Mesendoderm (in vitro differentiated cells): ENCODE measurements at regions not wholly inside any gene's neighbourhood (a gene's known extent, or its start where the extent isn't known, plus 50 kb on each side); places are given as distances from the start of the nearest gene placed in this dataset.

Experiments
- DNase-seq: peaks from one replicate; pipeline ENCODE4 v3.0.0; 2013
- H2AK5ac ChIP-seq: 2 replicates; pipeline ENCODE4 v1.6.1; 2013; ENCODE audit warnings: low read length, inconsistent platforms
- H2BK120ac ChIP-seq: 2 replicates; pipeline ENCODE4 v1.6.1; 2013; ENCODE audit warnings: low read depth, mild to moderate bottlenecking, low read length, moderate library complexity, mixed read lengths
- H2BK15ac ChIP-seq: replicated peaks from 2 replicates; pipeline ENCODE4 v1.6.1; 2013; ENCODE audit warnings: low read depth, mild to moderate bottlenecking, moderate library complexity
- H2BK5ac ChIP-seq: 2 replicates; pipeline ENCODE4 v1.6.1; 2013; ENCODE audit warnings: low read length, inconsistent platforms
- H3K18ac ChIP-seq: 2 replicates; pipeline ENCODE4 v1.6.1; 2013; ENCODE audit warnings: mild to moderate bottlenecking, low read length, mixed read lengths
- H3K23ac ChIP-seq: one replicate; pipeline ENCODE4 v1.6.1; 2013; ENCODE audit warnings: low read length
- H3K27ac ChIP-seq: 2 replicates; pipeline ENCODE4 v1.5.1; 2013; ENCODE audit warnings: low read depth, mild to moderate bottlenecking, inconsistent platforms, low read length, moderate library complexity
- H3K27me3 ChIP-seq: 2 replicates; pipeline ENCODE4 v1.6.1; 2013; ENCODE audit warnings: low read length, control low read depth, mild to moderate bottlenecking, inconsistent platforms; ENCODE audit not compliant: insufficient read depth, poor library complexity
- H3K36me3 ChIP-seq: 2 replicates; pipeline ENCODE4 v1.6.1; 2013; ENCODE audit warnings: low read length, inconsistent platforms; ENCODE audit not compliant: control insufficient read depth, insufficient read depth
- H3K4ac ChIP-seq: one replicate; pipeline ENCODE4 v1.6.1; 2013; ENCODE audit warnings: low read depth, mild to moderate bottlenecking, low read length, moderate library complexity
- H3K4me1 ChIP-seq: 2 replicates; pipeline ENCODE4 v1.6.1; 2013; ENCODE audit warnings: low read depth, low read length, inconsistent platforms; ENCODE audit not compliant: control insufficient read depth
- H3K4me2 ChIP-seq: 2 replicates; pipeline ENCODE4 v1.6.1; 2013; ENCODE audit warnings: low read length
- H3K4me3 ChIP-seq: 2 replicates; pipeline ENCODE4 v1.5.1; 2013; ENCODE audit warnings: mild to moderate bottlenecking, low read length
- H3K56ac ChIP-seq: one replicate; pipeline ENCODE4 v1.6.1; 2013; ENCODE audit warnings: low read length
- H3K79me1 ChIP-seq: 2 replicates; pipeline ENCODE4 v1.6.1; 2013; ENCODE audit warnings: low read length, inconsistent platforms
- H3K79me2 ChIP-seq: 2 replicates; pipeline ENCODE4 v1.6.1; 2013; ENCODE audit warnings: mild to moderate bottlenecking, low read length; ENCODE audit not compliant: control insufficient read depth, insufficient read depth
- H3K9ac ChIP-seq: 2 replicates; pipeline ENCODE4 v1.6.1; 2013; ENCODE audit warnings: low read length, inconsistent platforms
- H4K5ac ChIP-seq: one replicate; pipeline ENCODE4 v1.6.1; 2013; ENCODE audit warnings: low read length
- H4K8ac ChIP-seq: one replicate; pipeline ENCODE4 v1.6.1; 2013; ENCODE audit warnings: low read depth, mild to moderate bottlenecking, control low read depth, low read length, moderate library complexity
- WGBS: extraction: QIAGEN DNeasy Blood & Tissue Kit; methylation state at CpG from one replicate; pipeline ENCODE4 v1.1.7; 2013; ENCODE audit warnings: low lambda C conversion rate, missing lambda C conversion rate; ENCODE audit not compliant: insufficient coverage; ENCODE audit errors: extremely low coverage; 5-methylcytosine and 5-hydroxymethylcytosine counted together

GRCh38 chr5:61630908-61631307, 298.9 kb downstream of the ZSWIM6 start:
- H4K5ac ChIP-seq, result no peak overlapping the region
- peaks cover 2% of the 10 kb centered on the region for H3K4me1 ChIP-seq
- no peak overlapping the region for H2BK15ac ChIP-seq
- H3K79me2 ChIP-seq, result no peaks in the 10 kb centered on the region
- DNase-seq, result no peak
- no peak overlapping the region for H4K8ac ChIP-seq
- no peak overlapping the region for H2BK5ac ChIP-seq
- H3K4me2 ChIP-seq, result no peak overlapping the region
- H3K36me3 ChIP-seq, result no peaks in the 10 kb centered on the region
- H3K4me3 ChIP-seq, result no peak overlapping the region
- no peak overlapping the region for H3K18ac ChIP-seq
- no peaks in the 10 kb centered on the region for H3K79me1 ChIP-seq
- H2BK120ac ChIP-seq, result no peak overlapping the region
- no peak overlapping the region for H3K9ac ChIP-seq
- no CpG with 5 or more reads among the region's 2 CpGs for WGBS
- H2AK5ac ChIP-seq, result no peak overlapping the region
- H3K27ac ChIP-seq, result no peak overlapping the region
- H3K56ac ChIP-seq, result no peak overlapping the region
- no peak overlapping the region for H3K23ac ChIP-seq
- no peak overlapping the region for H3K4ac ChIP-seq
- no peaks in the 10 kb centered on the region for H3K27me3 ChIP-seq

- peak; percentile 5 for DNase-seq
- H3K36me3 ChIP-seq, result no peaks in the 10 kb centered on the region
- no peak overlapping the region for H4K8ac ChIP-seq
- no peak overlapping the region for H3K4ac ChIP-seq
- no peak overlapping the region for H2AK5ac ChIP-seq
- no peak overlapping the region for H3K18ac ChIP-seq
- H4K5ac ChIP-seq, result no peak overlapping the region
- no CpG with 5 or more reads among the region's 11 CpGs for WGBS
- no peak overlapping the region for H3K4me2 ChIP-seq
- no peak overlapping the region for H3K27ac ChIP-seq
- H3K4me1 ChIP-seq, result peaks cover 2% of the 10 kb centered on the region
- no peak overlapping the region for H2BK120ac ChIP-seq
- H2BK5ac ChIP-seq, result no peak overlapping the region
- H3K23ac ChIP-seq, result no peak overlapping the region
- H3K9ac ChIP-seq, result no peak overlapping the region
- no peaks in the 10 kb centered on the region for H3K27me3 ChIP-seq
- H3K79me1 ChIP-seq, result no peaks in the 10 kb centered on the region
- H3K79me2 ChIP-seq, result no peaks in the 10 kb centered on the region
- H3K4me3 ChIP-seq, result no peak overlapping the region
- H2BK15ac ChIP-seq, result no peak overlapping the region
- peak overlapping the region; percentile 22 for H3K56ac ChIP-seq
These were observed 299.4 kb downstream of the ZSWIM6 start for GRCh38 chr5:61631438-61631941.

GRCh38 chr5:61632064-61632463, 300.0 kb downstream of the ZSWIM6 start:
- no peaks in the 10 kb centered on the region for H3K27me3 ChIP-seq
- H3K23ac ChIP-seq, result no peak overlapping the region
- H4K5ac ChIP-seq, result no peak overlapping the region
- no peak overlapping the region for H3K18ac ChIP-seq
- H3K4ac ChIP-seq, result no peak overlapping the region
- H3K79me2 ChIP-seq, result no peaks in the 10 kb centered on the region
- H2BK15ac ChIP-seq, result no peak overlapping the region
- no peak overlapping the region for H3K27ac ChIP-seq
- no peak overlapping the region for H2BK5ac ChIP-seq
- WGBS, result no CpG with 5 or more reads among the region's 2 CpGs
- no peak overlapping the region for H3K4me2 ChIP-seq
- no peak overlapping the region for H3K9ac ChIP-seq
- no peak overlapping the region for H3K4me3 ChIP-seq
- H4K8ac ChIP-seq, result no peak overlapping the region
- no peaks in the 10 kb centered on the region for H3K36me3 ChIP-seq
- H2AK5ac ChIP-seq, result no peak overlapping the region
- peak; percentile 22 for DNase-seq
- no peaks in the 10 kb centered on the region for H3K79me1 ChIP-seq
- H3K4me1 ChIP-seq, result peaks cover 2% of the 10 kb centered on the region
- no peak overlapping the region for H2BK120ac ChIP-seq
- peak overlapping the region; percentile 22 for H3K56ac ChIP-seq

GRCh38 chr5:61635271-61635670, 303.2 kb downstream of the ZSWIM6 start:
- Histone ChIP-seq H3K4me1 (peaks cover 2% of the 10 kb centered on the region), H3K56ac (no peak overlapping the region), H2BK5ac (no peak overlapping the region), H2BK120ac (no peak overlapping the region), H3K79me1 (no peaks in the 10 kb centered on the region), H4K8ac (no peak overlapping the region), H3K18ac (no peak overlapping the region), H3K79me2 (no peaks in the 10 kb centered on the region), H3K4ac (no peak overlapping the region), H3K4me3 (no peak overlapping the region), H3K27me3 (no peaks in the 10 kb centered on the region), H3K4me2 (no peak overlapping the region), H3K27ac (no peak overlapping the region), H3K9ac (no peak overlapping the region), H3K23ac (no peak overlapping the region), H3K36me3 (no peaks in the 10 kb centered on the region), H4K5ac (no peak overlapping the region), H2AK5ac (no peak overlapping the region), H2BK15ac (no peak overlapping the region)
- no CpG with 5 or more reads among the region's 3 CpGs for WGBS
- no peak for DNase-seq

GRCh38 chr5:61637566-61637965, 305.5 kb downstream of the ZSWIM6 start:
- Histone ChIP-seq H2BK120ac (no peak overlapping the region), H3K4ac (no peak overlapping the region), H3K4me2 (no peak overlapping the region), H3K79me2 (no peaks in the 10 kb centered on the region), H2BK15ac (no peak overlapping the region), H4K8ac (no peak overlapping the region), H3K4me1 (no peaks in the 10 kb centered on the region), H4K5ac (no peak overlapping the region), H3K27ac (no peak overlapping the region), H3K18ac (no peak overlapping the region), H3K9ac (no peak overlapping the region), H3K27me3 (no peaks in the 10 kb centered on the region), H3K56ac (no peak overlapping the region), H3K4me3 (no peak overlapping the region), H3K79me1 (no peaks in the 10 kb centered on the region), H3K23ac (no peak overlapping the region), H2BK5ac (no peak overlapping the region), H3K36me3 (no peaks in the 10 kb centered on the region), H2AK5ac (no peak overlapping the region)
- peak; percentile 85 for DNase-seq

GRCh38 chr5:61638476-61638875, 306.4 kb downstream of the ZSWIM6 start:
- no peak overlapping the region for H2AK5ac ChIP-seq
- H3K9ac ChIP-seq, result no peak overlapping the region
- no peak overlapping the region for H3K18ac ChIP-seq
- no peak overlapping the region for H4K5ac ChIP-seq
- no peaks in the 10 kb centered on the region for H3K79me1 ChIP-seq
- DNase-seq, result no peak
- H4K8ac ChIP-seq, result no peak overlapping the region
- H3K36me3 ChIP-seq, result no peaks in the 10 kb centered on the region
- no peaks in the 10 kb centered on the region for H3K4me1 ChIP-seq
- H3K4ac ChIP-seq, result no peak overlapping the region
- H3K4me2 ChIP-seq, result no peak overlapping the region
- no peak overlapping the region for H3K56ac ChIP-seq
- no peaks in the 10 kb centered on the region for H3K27me3 ChIP-seq
- H3K27ac ChIP-seq, result no peak overlapping the region
- no peak overlapping the region for H3K4me3 ChIP-seq
- H2BK15ac ChIP-seq, result no peak overlapping the region
- no peak overlapping the region for H2BK120ac ChIP-seq
- WGBS, result no CpG with 5 or more reads among the region's 5 CpGs
- H2BK5ac ChIP-seq, result no peak overlapping the region
- no peak overlapping the region for H3K23ac ChIP-seq
- H3K79me2 ChIP-seq, result no peaks in the 10 kb centered on the region
